ENCODE measurements at regions not wholly inside any gene's neighbourhood (a gene's known extent, or its start where the extent isn't known, plus 50 kb on each side); places are given as distances from the start of the nearest gene placed in this dataset.

DNA sequence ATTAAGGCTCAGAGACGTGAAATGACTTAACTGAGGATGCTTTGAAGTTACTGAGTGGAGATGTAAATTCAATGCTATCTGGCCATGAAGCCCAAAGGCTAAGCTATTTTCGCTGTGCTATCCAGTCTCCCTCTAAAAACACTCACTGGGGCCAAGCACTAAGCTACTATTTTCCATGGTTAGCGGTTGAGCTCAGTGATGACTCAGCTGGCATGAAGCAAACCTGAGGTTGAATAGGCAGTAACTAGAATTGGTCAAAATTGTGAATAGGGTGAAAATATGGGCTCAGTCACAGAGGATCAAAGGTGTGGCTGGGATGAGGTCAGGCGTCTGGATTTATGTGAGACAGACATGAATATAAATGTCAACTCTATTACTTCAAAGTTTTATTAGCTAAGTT is 564.2 kb upstream of the KIRREL3 start:
- DNase-seq (ENCODE audit: low read depth), result no peak
- no peak overlapping the region for H3K4me3 ChIP-seq (ENCODE audit: control insufficient read depth, low read depth, low read length)
- TF ChIP-seq, protein P1, sequence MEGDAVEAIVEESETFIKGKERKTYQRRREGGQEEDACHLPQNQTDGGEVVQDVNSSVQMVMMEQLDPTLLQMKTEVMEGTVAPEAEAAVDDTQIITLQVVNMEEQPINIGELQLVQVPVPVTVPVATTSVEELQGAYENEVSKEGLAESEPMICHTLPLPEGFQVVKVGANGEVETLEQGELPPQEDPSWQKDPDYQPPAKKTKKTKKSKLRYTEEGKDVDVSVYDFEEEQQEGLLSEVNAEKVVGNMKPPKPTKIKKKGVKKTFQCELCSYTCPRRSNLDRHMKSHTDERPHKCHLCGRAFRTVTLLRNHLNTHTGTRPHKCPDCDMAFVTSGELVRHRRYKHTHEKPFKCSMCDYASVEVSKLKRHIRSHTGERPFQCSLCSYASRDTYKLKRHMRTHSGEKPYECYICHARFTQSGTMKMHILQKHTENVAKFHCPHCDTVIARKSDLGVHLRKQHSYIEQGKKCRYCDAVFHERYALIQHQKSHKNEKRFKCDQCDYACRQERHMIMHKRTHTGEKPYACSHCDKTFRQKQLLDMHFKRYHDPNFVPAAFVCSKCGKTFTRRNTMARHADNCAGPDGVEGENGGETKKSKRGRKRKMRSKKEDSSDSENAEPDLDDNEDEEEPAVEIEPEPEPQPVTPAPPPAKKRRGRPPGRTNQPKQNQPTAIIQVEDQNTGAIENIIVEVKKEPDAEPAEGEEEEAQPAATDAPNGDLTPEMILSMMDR (IDR thresholded peaks at IDR 0.05; ENCODE audit: control insufficient read depth, insufficient read depth, low read depth, low read length, missing control alignments), result no peak

GRCh38 chr11:127559978-127560377 is 559.4 kb upstream of the KIRREL3 start:
- DNase-seq (ENCODE audit: low read depth), result no peak
- TF ChIP-seq, protein P1 (IDR thresholded peaks at IDR 0.05; ENCODE audit: control insufficient read depth, insufficient read depth, low read depth, low read length, missing control alignments), result no peak

DNA sequence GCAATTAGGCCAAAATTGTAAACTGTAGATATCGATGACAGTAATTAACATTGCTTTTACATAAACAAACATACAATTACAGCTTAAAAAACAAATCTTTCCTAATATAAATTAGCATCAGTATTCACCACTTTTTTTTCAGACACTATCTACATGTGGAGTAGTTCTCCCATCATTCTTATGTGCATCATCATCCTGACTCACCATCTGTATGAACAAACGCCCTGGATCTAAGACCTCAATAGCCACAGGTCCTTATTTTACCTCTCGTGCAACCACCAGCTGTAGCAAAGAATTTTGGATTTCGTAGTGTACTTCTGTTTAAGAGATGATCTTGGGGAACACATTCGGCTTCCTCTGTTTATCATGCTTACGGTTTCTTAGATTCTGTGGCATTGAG is 551.9 kb upstream of the KIRREL3 start:
- no peak overlapping the region for H3K4me3 ChIP-seq (ENCODE audit: control insufficient read depth, low read depth, low read length)
- TF ChIP-seq, protein P1 (IDR thresholded peaks at IDR 0.05; ENCODE audit: control insufficient read depth, insufficient read depth, low read depth, low read length, missing control alignments), result no peak
- no peak for DNase-seq (ENCODE audit: low read depth)

More at GRCh38 chr11:127559978-127560377, 559.4 kb upstream of the KIRREL3 start:
- no peak overlapping the region for H3K4me3 ChIP-seq (ENCODE audit: control insufficient read depth, low read depth, low read length)

DNA sequence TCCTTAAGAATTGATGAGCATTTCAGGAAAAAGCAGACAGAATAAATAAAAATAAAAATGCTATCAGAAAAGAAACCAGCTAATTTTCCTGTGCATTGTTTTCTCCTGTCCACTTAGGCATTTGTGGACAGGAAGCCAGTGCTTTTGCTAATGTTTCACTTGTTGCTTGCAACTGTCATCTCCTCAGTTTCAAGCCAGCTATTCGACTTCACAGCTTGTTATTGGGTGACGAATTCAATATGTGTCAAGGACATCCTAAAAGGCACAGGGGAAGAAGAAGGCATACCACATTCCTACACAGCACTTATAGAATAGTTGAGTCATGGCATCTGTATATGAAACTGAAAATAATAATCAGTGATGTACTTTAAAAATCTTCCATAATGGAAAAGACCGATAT is 530.6 kb upstream of the KIRREL3 start:
- no peak for DNase-seq (ENCODE audit: low read depth)
- no peak overlapping the region for H3K4me3 ChIP-seq (ENCODE audit: control insufficient read depth, low read depth, low read length)

GRCh38 chr11:127528297-127528696 is 527.7 kb upstream of the KIRREL3 start:
- TF ChIP-seq, protein P1 (IDR thresholded peaks at IDR 0.05; ENCODE audit: control insufficient read depth, insufficient read depth, low read depth, low read length, missing control alignments), result no peak
- no peak overlapping the region for H3K4me3 ChIP-seq (ENCODE audit: control insufficient read depth, low read depth, low read length)
- DNase-seq (ENCODE audit: low read depth), result no peak

More for the DNA sequence above, 530.6 kb upstream of the KIRREL3 start:
- TF ChIP-seq, protein P1 (IDR thresholded peaks at IDR 0.05; ENCODE audit: control insufficient read depth, insufficient read depth, low read depth, low read length, missing control alignments), result no peak

DNA sequence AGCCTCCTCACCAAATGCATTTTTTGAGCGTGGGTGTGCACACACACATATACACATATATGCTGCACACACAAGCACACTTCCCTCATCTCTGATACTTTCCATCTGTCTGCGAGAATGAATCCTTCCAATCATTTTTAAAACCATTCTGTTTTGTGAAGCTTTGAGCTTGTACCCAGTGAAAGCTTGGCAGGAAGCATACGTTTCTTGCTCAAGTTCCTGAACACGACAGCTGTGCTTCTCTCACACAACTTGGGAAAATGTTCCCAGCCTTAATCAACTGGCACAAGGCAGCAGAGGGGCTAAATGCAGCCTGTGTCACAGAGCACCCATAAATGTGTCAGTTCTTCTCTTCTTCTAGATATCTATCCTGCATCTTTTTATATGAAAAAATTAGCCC is 524.0 kb upstream of the KIRREL3 start:
- DNase-seq (ENCODE audit: low read depth), result no peak
- TF ChIP-seq, protein P1 (IDR thresholded peaks at IDR 0.05; ENCODE audit: control insufficient read depth, insufficient read depth, low read depth, low read length, missing control alignments), result no peak
- H3K4me3 ChIP-seq (ENCODE audit: control insufficient read depth, low read depth, low read length), result no peak overlapping the region

- no peak for DNase-seq (ENCODE audit: low read depth)
- no peak overlapping the region for H3K4me3 ChIP-seq (ENCODE audit: control insufficient read depth, low read depth, low read length)
- TF ChIP-seq, protein P1 (IDR thresholded peaks at IDR 0.05; ENCODE audit: control insufficient read depth, insufficient read depth, low read depth, low read length, missing control alignments), result no peak
These were observed 520.8 kb upstream of the KIRREL3 start for GRCh38 chr11:127521413-127521812.

All from AG09309 (cell line).